SK-N-MC (cell line): ENCODE measurements at regions not wholly inside any gene's neighbourhood (a gene's known extent, or its start where the extent isn't known, plus 50 kb on each side); places are given as distances from the start of the nearest gene placed in this dataset.

Experiments used
- DNase-seq: peaks from one replicate; pipeline ENCODE4 v3.0.0-alpha.2; 2011; ENCODE audit warnings: low read depth, low spot score
- H3K27ac ChIP-seq: fragments of 200-600 bp; sonication (generic); 2 replicates; pipeline ENCODE4 v1.5.1; 2016; ENCODE audit warnings: mixed run types
- H3K36me3 ChIP-seq: fragments of 200-600 bp; sonication (generic); 2 replicates; pipeline ENCODE4 v1.6.1; 2017; ENCODE audit warnings: antibody characterized with exemption, low read length, mixed read lengths; ENCODE audit not compliant: insufficient read depth
- H3K4me3 ChIP-seq: fragments of 200-600 bp; sonication (generic); 2 replicates; pipeline ENCODE4 v1.5.1; 2016
- H3K9ac ChIP-seq: fragments of 200-600 bp; sonication (generic); 2 replicates; pipeline ENCODE4 v1.8.0; 2017; ENCODE audit warnings: mixed run types, mixed read lengths; ENCODE audit not compliant: insufficient read length
- H3K9me3 ChIP-seq: fragments of 200-600 bp; sonication (generic); 2 replicates; pipeline ENCODE4 v1.6.1; 2017; ENCODE audit warnings: low read depth, mild to moderate bottlenecking, antibody characterized with exemption, low read length, moderate library complexity, mixed read lengths
- EZH2 ChIP-seq: fragments of 200-600 bp; sonication (generic); IDR thresholded peaks from one replicate; pipeline ENCODE4 v1.6.1; 2017; ENCODE audit warnings: antibody characterized with exemption
- FOXP2 ChIP-seq: optimal IDR thresholded peaks from 2 replicates; pipeline ENCODE3; 2011; ENCODE audit warnings: mild to moderate bottlenecking, moderate library complexity; ENCODE audit not compliant: insufficient read depth; ENCODE audit errors: extremely low read length, control extremely low read depth
- POLR2AphosphoS5 ChIP-seq: IDR thresholded peaks from 2 replicates; pipeline ENCODE4 v1.6.1; 2012; ENCODE audit warnings: mild to moderate bottlenecking, low read depth, low read length, borderline replicate concordance

- Histone ChIP-seq H3K36me3 (no peaks in the 10 kb centered on the region), H3K4me3 (no peak overlapping the region), H3K9me3 (no peaks in the 10 kb centered on the region), H3K27ac (no peak overlapping the region), H3K9ac (no peak overlapping the region)
- no peak for DNase-seq
- TF ChIP-seq FOXP2 (no peak), EZH2 (no peak), POLR2AphosphoS5 (no peak)
Observed at GRCh38 chr4:35556387-35556786, 687.9 kb downstream of the ARAP2 start.

- DNase-seq: no peak
- TF ChIP-seq POLR2AphosphoS5 (no peak), FOXP2 (no peak), EZH2 (no peak)
Observed at GRCh38 chr4:35559559-35560365, 684.6 kb downstream of the ARAP2 start.

GRCh38 chr4:35562861-35563260 lies 681.5 kb downstream of the ARAP2 start:
- no peak for DNase-seq
- TF ChIP-seq POLR2AphosphoS5 (no peak), FOXP2 (no peak), EZH2 (no peak)

More at GRCh38 chr4:35559559-35560365, 684.6 kb downstream of the ARAP2 start:
- Histone ChIP-seq H3K4me3 (no peak overlapping the region), H3K9me3 (no peaks in the 10 kb centered on the region), H3K27ac (no peak overlapping the region), H3K9ac (no peak overlapping the region), H3K36me3 (no peaks in the 10 kb centered on the region)

DNA sequence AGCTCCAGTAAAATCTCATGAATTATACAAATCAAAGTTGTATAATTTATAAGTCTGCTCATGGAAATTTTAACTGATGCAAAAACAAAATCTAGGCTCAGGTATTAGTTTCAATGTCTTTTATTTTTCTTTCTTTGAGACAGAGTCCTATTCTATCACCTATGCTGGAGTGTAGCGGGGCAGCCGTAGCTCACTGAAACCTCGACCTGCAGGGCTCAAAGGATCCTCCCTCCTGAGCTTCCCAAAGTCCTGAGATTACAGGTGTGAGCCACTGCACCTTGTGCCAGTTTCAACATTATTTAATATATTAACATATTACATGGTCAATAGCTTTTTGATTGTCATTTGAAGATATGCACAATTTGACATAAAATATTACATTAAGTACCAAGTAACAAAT lies 678.7 kb downstream of the ARAP2 start:
- H3K9me3 ChIP-seq: no peaks in the 10 kb centered on the region
- no peak for TF ChIP-seq EZH2
- no peak for TF ChIP-seq FOXP2
- no peak for TF ChIP-seq POLR2AphosphoS5
- H3K9ac ChIP-seq: no peak overlapping the region
- H3K27ac ChIP-seq: no peak overlapping the region
- DNase-seq: no peak
- H3K4me3 ChIP-seq: no peak overlapping the region
- H3K36me3 ChIP-seq: no peaks in the 10 kb centered on the region

More at GRCh38 chr4:35562861-35563260, 681.5 kb downstream of the ARAP2 start:
- no peaks in the 10 kb centered on the region for H3K9me3 ChIP-seq
- H3K36me3 ChIP-seq: no peaks in the 10 kb centered on the region
- H3K27ac ChIP-seq: no peak overlapping the region
- H3K4me3 ChIP-seq: no peak overlapping the region
- no peak overlapping the region for H3K9ac ChIP-seq

- no peak for DNase-seq
- TF ChIP-seq FOXP2 (no peak), EZH2 (no peak), POLR2AphosphoS5 (no peak)
- no peak overlapping the region for H3K4me3 ChIP-seq
- H3K36me3 ChIP-seq: no peaks in the 10 kb centered on the region
- no peaks in the 10 kb centered on the region for H3K9me3 ChIP-seq
- H3K27ac ChIP-seq: no peak overlapping the region
- H3K9ac ChIP-seq: no peak overlapping the region
Observed at GRCh38 chr4:35591035-35591434, 653.3 kb downstream of the ARAP2 start.

DNA sequence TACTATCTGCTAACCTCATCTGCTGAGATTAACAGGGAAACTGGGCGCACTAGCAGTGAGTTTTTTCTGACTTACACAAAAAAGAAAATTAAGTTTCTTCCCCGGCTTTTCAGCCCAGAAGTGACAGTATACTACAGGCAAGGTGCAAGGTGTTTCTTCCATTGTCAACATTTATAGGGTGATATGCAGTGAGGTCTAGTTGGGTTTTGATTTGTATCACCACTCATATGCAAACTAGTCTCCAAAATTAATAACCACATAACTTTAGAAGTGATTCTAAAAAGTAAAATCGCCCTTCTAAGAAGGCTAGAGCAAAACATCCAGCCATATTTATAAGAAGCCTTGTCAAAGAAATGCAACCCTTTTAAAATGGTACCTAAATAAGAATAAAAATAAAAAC lies 640.1 kb downstream of the ARAP2 start:
- Histone ChIP-seq H3K4me3 (no peak overlapping the region), H3K9ac (no peak overlapping the region), H3K36me3 (no peaks in the 10 kb centered on the region), H3K27ac (no peak overlapping the region), H3K9me3 (no peaks in the 10 kb centered on the region)
- no peak for DNase-seq
- TF ChIP-seq POLR2AphosphoS5: no peak
- TF ChIP-seq EZH2: no peak
- TF ChIP-seq FOXP2: no peak

DNA sequence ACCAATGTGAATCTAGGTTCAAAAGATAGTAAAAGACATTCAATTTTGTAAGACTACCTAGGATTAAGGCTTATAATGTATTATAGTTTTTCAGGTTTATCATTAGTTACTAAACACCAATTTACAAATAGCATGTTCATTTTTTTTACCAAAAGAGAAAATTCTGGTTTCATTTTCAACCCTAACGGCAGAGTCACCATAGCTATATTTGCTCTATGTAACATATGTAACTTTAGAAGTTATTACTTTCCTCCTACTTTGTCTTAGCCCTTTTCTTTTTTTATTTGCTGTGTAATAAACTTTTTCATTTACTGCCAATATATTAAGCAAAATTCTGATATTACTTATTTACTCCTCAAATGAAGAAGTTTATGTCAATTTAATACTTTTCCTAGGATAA lies 639.6 kb downstream of the ARAP2 start:
- Histone ChIP-seq H3K4me3 (no peak overlapping the region), H3K27ac (no peak overlapping the region), H3K9me3 (no peaks in the 10 kb centered on the region), H3K9ac (no peak overlapping the region), H3K36me3 (no peaks in the 10 kb centered on the region)
- TF ChIP-seq FOXP2: no peak
- no peak for DNase-seq

GRCh38 chr4:35608205-35608604 lies 636.1 kb downstream of the ARAP2 start:
- Histone ChIP-seq H3K9me3 (no peaks in the 10 kb centered on the region), H3K27ac (no peak overlapping the region), H3K4me3 (no peak overlapping the region), H3K36me3 (no peaks in the 10 kb centered on the region), H3K9ac (no peak overlapping the region)
- no peak for DNase-seq
- no peak for TF ChIP-seq FOXP2
- no peak for TF ChIP-seq EZH2
- no peak for TF ChIP-seq POLR2AphosphoS5

GRCh38 chr4:35614120-35614519 lies 630.2 kb downstream of the ARAP2 start:
- TF ChIP-seq FOXP2 (no peak), POLR2AphosphoS5 (no peak), EZH2 (no peak)

More at GRCh38 chr4:35614120-35614519, 630.2 kb downstream of the ARAP2 start:
- Histone ChIP-seq H3K27ac (no peak overlapping the region), H3K36me3 (no peaks in the 10 kb centered on the region), H3K9ac (no peak overlapping the region), H3K9me3 (no peaks in the 10 kb centered on the region), H3K4me3 (no peak overlapping the region)
- no peak for DNase-seq
